Nephron (organoid): ENCODE measurements at regions not wholly inside any gene's neighbourhood (a gene's known extent, or its start where the extent isn't known, plus 50 kb on each side); places are given as distances from the start of the nearest gene placed in this dataset.
A peak's percentile ranks its signal among the peaks of the same experiment; 100 is the strongest.

Experiments used
- H3K27ac Mint-ChIP-seq, 3 experiments: 2 replicates each; pipeline ENCODE4 v1.8.0; 2020; ENCODE audit warnings: mixed read lengths in 3 of 3, mild to moderate bottlenecking in 2 of 3, moderate library complexity in 1 of 3
- H3K27me3 Mint-ChIP-seq: 2 replicates; pipeline ENCODE4 v1.8.0; 2021; ENCODE audit warnings: low read depth, mild to moderate bottlenecking, moderate library complexity, mixed read lengths
- H3K36me3 Mint-ChIP-seq: 2 replicates; pipeline ENCODE4 v1.8.0; 2020; ENCODE audit warnings: low read depth, mixed read lengths
- H3K4me1 Mint-ChIP-seq: 2 replicates; pipeline ENCODE4 v1.8.0; 2020; ENCODE audit warnings: mixed read lengths
- H3K4me3 Mint-ChIP-seq, 3 experiments: 2 replicates each; pipeline ENCODE4 v1.8.0; 2020; ENCODE audit warnings: mild to moderate bottlenecking in 3 of 3, mixed read lengths in 3 of 3, moderate library complexity in 2 of 3
- H3K9me3 Mint-ChIP-seq: 2 replicates; pipeline ENCODE4 v1.8.0; 2020; ENCODE audit warnings: mixed read lengths
- TF ChIP-seq, protein P1 (sequence below), 3 experiments: fragments of 200-600 bp; sonication (generic); IDR thresholded peaks; one replicate each; pipeline ENCODE4 v1.5.0; 2021; ENCODE audit warnings: antibody characterized with exemption in 3 of 3; ENCODE audit not compliant: unreplicated experiment in 3 of 3

DNA sequence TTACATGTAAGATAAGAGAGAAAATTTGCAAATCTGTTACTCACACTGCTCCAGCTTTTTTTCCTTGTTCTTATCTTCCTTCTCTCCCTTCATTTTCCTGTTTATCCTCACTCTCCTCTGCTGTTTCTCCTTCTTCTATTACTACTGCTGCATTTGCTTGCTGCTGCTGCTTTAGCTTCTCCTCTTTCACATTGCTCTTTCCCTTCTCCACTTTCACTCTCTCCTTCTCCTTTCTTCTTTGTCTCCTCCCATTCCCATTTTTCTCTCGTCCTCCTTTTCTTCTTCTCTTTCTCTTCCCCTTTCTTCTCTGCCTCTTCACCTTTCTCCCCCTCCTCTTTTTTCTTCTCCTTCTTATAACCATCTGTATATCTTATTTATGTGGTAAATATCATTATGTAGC lies 288.6 kb downstream of the CDH9 start:
- Mint-ChIP-seq H3K27ac (no peak overlapping the region), H3K27me3 (no peaks in the 10 kb centered on the region), H3K36me3 (no peaks in the 10 kb centered on the region), H3K9me3 (no peaks in the 10 kb centered on the region), H3K4me3 (peak overlapping the region in 1 of 3 experiments; percentile 4), H3K4me1 (no peaks in the 10 kb centered on the region)
- TF ChIP-seq, protein P1, sequence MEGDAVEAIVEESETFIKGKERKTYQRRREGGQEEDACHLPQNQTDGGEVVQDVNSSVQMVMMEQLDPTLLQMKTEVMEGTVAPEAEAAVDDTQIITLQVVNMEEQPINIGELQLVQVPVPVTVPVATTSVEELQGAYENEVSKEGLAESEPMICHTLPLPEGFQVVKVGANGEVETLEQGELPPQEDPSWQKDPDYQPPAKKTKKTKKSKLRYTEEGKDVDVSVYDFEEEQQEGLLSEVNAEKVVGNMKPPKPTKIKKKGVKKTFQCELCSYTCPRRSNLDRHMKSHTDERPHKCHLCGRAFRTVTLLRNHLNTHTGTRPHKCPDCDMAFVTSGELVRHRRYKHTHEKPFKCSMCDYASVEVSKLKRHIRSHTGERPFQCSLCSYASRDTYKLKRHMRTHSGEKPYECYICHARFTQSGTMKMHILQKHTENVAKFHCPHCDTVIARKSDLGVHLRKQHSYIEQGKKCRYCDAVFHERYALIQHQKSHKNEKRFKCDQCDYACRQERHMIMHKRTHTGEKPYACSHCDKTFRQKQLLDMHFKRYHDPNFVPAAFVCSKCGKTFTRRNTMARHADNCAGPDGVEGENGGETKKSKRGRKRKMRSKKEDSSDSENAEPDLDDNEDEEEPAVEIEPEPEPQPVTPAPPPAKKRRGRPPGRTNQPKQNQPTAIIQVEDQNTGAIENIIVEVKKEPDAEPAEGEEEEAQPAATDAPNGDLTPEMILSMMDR (IDR thresholded peaks at IDR 0.05; ENCODE audit: unreplicated experiment in 3 of 3): no peak

DNA sequence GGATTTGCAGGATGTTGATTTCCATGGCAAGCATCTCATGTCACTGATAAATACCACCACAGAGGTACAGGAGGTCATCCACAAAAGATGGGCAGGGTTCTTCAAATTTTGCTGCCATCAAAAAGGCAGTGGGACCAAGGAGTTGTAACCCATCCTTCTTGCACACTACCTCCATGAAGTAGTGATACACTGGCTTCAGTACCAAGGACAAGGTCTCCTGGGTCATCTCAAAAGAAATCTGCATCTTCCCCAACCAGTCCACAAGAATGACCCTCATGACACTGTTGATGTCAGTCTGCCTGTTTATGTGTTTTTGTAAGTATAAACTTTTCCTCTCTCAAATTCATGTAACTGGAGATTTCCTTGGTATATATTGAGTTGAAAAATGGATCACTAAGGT lies 298.2 kb downstream of the CDH9 start:
- H3K27me3 Mint-ChIP-seq: no peaks in the 10 kb centered on the region
- no peaks in the 10 kb centered on the region for H3K9me3 Mint-ChIP-seq
- TF ChIP-seq, protein P1 (IDR thresholded peaks at IDR 0.05; ENCODE audit: unreplicated experiment in 3 of 3): no peak
- H3K27ac Mint-ChIP-seq: no peak overlapping the region
- H3K36me3 Mint-ChIP-seq: no peaks in the 10 kb centered on the region
- no peaks in the 10 kb centered on the region for H3K4me1 Mint-ChIP-seq
- H3K4me3 Mint-ChIP-seq: no peak overlapping the region

DNA sequence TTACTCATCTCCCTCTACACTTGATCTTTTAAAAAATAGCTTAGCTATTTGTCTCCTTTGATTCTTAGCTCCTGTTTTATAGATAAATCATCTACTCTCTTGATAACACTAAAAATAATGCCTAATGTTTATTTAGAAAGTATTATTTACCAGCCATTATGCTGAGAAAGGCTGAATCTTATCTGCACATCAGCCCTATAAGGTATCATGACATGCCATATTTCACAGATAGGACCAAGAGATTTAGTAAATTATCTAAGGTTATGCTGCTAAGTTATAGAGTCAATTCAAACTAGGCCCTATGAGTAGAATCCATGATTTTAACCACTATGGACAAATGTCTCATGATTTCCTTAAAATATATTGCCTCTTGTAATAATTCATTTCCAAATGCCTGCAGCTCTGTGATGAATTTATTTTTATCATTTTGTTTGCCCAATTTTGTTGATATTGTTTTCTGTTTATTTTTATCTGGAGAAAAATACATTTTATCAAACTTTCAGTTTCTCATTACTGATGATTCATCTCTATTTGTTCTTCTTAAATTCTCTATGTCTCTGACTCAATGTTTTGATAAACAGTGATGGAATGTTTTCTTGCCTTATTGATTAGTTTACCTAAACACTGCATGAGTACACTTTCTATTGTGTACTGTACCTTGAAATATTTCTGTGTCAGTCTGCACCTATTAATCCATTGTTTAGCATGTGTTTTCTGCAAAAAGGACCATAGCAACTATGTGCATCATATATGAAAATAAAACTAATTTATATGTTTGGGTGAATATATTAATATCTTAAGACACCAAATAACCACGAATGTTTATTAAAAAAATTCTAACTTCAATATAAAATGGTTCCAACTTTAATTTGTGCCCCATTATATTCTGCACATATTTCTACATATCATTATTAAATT lies 300.8 kb downstream of the CDH9 start:
- TF ChIP-seq, protein P1 (IDR thresholded peaks at IDR 0.05; ENCODE audit: unreplicated experiment in 3 of 3): no peak
- Mint-ChIP-seq H3K27ac (no peak overlapping the region), H3K4me3 (no peak overlapping the region), H3K36me3 (no peaks in the 10 kb centered on the region), H3K9me3 (no peaks in the 10 kb centered on the region), H3K4me1 (no peaks in the 10 kb centered on the region), H3K27me3 (no peaks in the 10 kb centered on the region)

DNA sequence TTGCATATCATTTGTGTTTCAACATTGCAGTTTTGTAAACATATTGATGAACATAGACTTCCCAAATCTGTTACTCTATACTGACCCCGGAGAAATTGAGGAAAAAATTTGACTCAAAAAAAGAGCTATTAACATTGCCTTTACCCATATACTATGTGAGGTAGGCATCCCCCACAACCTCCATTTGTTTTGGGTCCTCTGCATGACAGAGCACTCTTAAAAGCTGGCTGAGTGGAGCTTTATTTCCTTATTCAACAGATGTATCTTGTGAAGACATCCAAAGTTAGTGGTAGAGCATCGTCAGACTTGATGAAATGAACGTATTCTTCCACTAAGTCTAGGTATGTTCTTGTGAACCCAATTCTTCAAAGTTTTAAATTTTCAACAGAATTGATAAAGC lies 310.5 kb downstream of the CDH9 start:
- TF ChIP-seq, protein P1 (IDR thresholded peaks at IDR 0.05; ENCODE audit: unreplicated experiment in 3 of 3): no peak
- no peaks in the 10 kb centered on the region for H3K4me1 Mint-ChIP-seq
- no peak overlapping the region for H3K4me3 Mint-ChIP-seq

DNA sequence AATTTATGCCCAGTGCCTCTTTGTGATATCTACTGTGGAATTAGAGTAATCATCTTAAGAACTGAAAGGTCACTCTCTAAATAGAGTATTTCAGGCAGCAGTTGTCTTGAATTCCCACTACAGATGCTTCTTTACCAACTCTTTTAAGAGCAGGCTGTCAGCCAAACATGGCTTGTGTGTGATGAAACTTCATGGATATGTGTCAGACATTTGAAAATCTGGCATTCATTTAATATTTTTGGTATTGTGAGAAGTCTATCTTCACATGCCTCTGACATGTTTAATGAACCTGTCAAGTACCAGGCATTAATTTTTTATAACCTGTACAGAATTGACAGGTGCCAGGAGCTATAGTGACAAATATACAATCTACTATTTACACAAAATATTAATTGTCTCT lies 318.6 kb downstream of the CDH9 start:
- Mint-ChIP-seq H3K27ac (no peak overlapping the region), H3K27me3 (no peaks in the 10 kb centered on the region), H3K9me3 (no peaks in the 10 kb centered on the region), H3K4me1 (no peaks in the 10 kb centered on the region), H3K36me3 (no peaks in the 10 kb centered on the region), H3K4me3 (no peak overlapping the region)
- TF ChIP-seq, protein P1 (IDR thresholded peaks at IDR 0.05; ENCODE audit: unreplicated experiment in 3 of 3): no peak

More for the DNA sequence above, 310.5 kb downstream of the CDH9 start:
- H3K27ac Mint-ChIP-seq: no peak overlapping the region
- no peaks in the 10 kb centered on the region for H3K27me3 Mint-ChIP-seq
- H3K9me3 Mint-ChIP-seq: peaks cover 5% of the 10 kb centered on the region
- H3K36me3 Mint-ChIP-seq: no peaks in the 10 kb centered on the region
